GM19328 (cell line): ENCODE measurements at regions not wholly inside any gene's neighbourhood (a gene's known extent, or its start where the extent isn't known, plus 50 kb on each side); places are given as distances from the start of the nearest gene placed in this dataset.
"Not testable (repeated sequence)": the region's sequence is repeated elsewhere in the genome, so short reads cannot be mapped to it uniquely, and the experiment has no call there.

Experiments used
- ATAC-seq: cut with Tn5 transposase; IDR thresholded peaks from one replicate; pipeline ENCODE4 v1.9.1; 2021; ENCODE audit warnings: mild to moderate bottlenecking, moderate library complexity; ENCODE audit not compliant: unreplicated experiment

DNA sequence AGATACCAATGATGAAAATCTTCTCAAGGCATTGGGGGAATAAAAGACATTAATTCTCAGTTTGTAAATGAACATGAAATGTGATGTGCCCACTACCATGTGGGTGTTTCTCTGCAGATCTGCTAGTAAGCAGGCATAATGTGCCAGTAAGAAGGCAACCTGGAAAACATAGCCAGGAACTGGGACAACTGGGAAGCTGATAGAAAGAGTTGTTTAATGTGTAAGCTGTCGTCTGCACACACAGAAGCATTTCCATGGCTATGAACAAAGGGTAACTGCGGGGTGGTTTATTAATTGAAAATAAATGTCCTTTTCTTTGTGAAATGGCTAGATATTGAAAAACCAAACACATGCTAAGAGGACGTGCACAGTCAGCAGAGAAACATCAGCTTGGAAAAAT lies 52.0 kb downstream of the ZC3H11B start:
- no peak for ATAC-seq

DNA sequence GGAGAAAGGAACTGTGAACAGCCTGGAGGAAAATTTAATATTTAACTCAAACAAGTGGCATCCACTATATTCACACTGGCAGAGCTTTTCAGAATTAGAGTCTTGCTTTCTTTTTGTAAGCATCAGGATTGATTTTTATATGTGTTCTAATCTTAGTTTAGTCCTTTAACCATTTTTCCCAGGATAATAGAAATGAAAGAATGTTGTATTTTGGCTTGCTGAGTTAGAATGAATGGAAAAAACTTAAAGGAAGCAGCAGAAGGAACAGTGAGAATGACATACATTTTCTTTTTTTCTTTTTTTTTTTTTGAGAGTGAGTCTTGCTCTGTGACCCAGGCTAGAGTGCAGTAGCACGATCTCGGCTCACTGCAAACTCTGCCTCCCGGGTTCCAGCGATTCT lies 53.0 kb downstream of the ZC3H11B start:
- no peak for ATAC-seq

GRCh38 chr1:219555806-219556205 lies 57.1 kb downstream of the ZC3H11B start:
- ATAC-seq = no peak

GRCh38 chr1:219555031-219555692 lies 57.7 kb downstream of the ZC3H11B start:
- no peak for ATAC-seq

DNA sequence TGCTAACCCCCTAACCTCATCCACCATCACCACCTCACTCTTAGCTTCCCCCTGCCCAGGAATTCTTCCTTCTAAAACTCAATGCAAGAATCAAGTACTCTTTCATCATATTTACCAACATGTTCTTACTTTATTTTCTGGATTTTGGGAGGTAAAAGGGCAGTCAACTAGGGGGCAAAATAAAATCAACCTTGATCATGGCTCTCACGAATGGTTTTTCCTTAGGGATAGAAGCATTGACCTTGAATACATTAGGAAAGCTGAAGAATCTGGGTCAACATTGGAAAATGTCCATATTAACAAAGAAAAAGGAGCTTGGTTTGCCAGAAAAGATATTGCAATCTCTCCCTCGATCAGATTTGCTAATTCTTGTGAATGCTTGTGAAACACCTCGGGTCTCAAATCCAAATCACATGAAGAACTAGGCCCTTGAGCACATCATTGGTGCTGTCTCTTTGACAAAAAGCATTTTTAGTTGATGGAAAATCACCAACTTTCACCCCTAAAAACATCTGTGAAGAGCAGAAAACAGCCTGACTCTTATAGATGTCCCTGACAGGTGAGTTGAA lies 58.9 kb downstream of the ZC3H11B start:
- ATAC-seq = no peak

- ATAC-seq = no peak
Measured at GRCh38 chr1:219550201-219550600, 62.7 kb downstream of the ZC3H11B start.

- no peak for ATAC-seq
Measured at GRCh38 chr1:219549215-219549614, 63.7 kb downstream of the ZC3H11B start.

GRCh38 chr1:219548386-219548785 lies 64.5 kb downstream of the ZC3H11B start:
- no peak for ATAC-seq

DNA sequence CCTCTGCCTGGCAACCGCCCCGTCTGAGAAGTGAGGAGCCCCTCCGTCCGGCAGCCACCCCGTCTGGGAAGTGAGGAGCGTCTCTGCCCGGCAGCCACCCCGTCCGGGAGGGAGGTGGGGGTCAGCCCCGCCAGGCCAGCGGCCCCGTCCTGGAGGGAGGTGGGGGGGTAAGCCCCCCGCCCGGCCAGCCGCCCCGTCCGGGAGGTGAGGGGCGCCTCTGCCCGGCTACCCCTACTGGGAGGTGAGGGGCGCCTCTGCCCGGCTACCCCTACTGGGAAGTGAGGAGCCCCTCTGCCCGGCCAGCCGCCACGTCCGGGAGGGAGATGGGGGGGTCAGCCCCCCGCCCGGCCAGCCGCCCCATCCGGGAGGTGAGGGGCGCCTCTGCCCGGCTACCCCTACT lies 67.1 kb downstream of the ZC3H11B start:
- not testable (repeated sequence) for ATAC-seq

GRCh38 chr1:219544163-219544846 lies 68.6 kb downstream of the ZC3H11B start:
- ATAC-seq = no peak

- ATAC-seq = no peak
Measured at GRCh38 chr1:219542828-219543518, 69.9 kb downstream of the ZC3H11B start.

GRCh38 chr1:219541946-219542345 lies 71.0 kb downstream of the ZC3H11B start:
- ATAC-seq = no peak

DNA sequence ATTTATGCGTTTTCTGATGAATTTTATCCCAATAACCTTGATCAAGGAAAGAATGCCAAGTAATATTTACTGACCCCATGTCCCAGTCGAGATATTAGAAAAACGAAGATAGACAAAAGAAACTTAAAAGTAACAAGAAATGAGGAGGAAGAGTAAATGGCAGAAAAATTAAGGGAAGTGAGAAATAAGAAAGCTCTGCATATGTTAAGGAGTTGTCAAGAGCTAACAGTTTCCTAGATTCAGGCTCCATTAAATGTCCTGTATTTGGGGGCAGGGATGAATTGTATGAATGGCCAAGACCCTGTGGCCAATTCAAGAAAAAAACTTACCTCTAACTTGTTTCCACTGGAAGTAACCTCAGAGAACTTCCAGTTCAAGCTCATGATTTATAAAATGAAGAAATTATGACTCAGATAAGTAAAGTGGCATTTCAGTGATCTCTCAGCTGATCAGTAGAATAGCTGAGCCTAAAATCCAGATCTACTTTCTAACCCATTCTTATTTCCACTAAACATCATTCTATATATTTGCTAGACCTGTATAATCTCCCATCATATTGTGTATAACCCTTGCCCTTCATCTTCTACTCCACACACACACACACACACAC lies 73.2 kb downstream of the ZC3H11B start:
- ATAC-seq = no peak

DNA sequence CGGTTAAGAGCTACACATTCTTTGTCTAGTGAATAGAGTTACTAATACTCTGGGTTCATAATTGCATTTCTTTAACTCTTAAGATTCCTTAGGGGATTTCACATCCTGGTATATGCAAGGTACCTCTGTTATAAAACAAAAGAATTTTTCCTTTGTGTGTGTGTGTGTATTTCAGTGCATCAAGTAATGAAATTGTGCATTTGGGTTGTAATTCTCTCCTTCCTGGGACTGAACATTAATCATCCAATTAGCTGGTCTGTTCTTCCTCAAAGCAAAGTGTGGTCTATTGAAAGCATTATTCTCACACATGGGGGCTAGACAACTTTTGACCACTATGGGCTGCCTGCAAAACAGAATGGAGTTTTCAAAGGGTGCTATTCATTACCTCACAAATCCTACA lies 74.0 kb downstream of the ZC3H11B start:
- no peak for ATAC-seq

- no peak for ATAC-seq
Measured at GRCh38 chr1:219537223-219537631, 75.7 kb downstream of the ZC3H11B start.

- no peak for ATAC-seq
Measured at GRCh38 chr1:219536038-219536437, 76.9 kb downstream of the ZC3H11B start.

DNA sequence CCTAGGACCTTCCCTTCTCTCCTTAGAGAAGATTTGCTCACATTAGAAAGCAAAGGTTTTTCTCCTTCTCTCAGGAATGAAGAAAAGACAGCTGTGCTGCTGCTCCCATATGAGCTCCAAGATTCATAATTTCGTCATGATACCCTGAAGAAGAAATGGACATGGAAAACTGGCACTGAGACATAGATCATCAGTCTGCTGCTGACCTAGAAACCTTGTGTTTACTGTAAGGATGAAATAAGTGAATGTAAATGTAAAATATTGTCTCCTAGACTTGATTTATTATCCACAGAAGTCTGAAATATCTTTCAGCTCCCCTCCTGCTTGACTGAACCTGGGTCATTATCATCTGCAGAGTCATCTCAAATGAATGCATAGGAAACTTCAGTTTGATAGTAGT lies 77.9 kb downstream of the ZC3H11B start:
- ATAC-seq = no peak

DNA sequence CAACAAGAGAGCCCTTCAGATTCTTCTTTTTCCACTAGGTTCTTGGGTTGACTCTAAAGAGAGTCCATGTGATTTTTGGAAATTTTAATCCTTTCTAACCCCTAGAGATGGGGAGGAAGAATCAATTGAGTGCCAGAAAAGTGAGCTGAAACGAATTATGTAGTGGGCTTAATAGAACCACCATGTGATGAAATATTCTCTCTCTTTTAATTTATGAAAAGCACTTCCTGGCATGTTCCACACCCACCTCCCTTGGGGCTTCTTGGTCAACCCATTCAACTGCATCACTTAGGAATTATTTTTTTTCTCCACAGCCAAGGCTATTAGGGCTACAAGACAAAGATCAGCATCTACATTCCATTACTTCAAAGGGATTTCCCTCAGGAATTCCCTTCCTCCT lies 79.6 kb downstream of the ZC3H11B start:
- no peak for ATAC-seq

DNA sequence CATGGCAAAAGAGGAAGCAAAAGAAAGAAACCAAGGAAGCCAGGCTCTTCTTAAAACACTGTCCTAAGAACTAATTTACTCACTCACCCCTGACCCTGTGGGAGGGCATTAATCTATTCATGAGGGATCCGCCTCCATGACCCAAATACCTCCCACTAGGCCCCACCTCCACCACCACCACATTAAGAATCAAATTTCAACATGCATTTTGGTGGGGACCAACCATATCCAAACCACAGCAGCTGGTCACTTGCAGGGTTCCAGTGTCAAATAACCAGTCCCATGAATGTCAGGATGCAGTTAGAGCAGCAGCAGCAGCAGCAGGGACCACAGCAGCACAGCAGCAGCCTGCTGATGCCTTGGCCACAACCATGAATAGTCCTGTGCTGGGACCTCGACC lies 83.8 kb downstream of the ZC3H11B start:
- no peak for ATAC-seq

DNA sequence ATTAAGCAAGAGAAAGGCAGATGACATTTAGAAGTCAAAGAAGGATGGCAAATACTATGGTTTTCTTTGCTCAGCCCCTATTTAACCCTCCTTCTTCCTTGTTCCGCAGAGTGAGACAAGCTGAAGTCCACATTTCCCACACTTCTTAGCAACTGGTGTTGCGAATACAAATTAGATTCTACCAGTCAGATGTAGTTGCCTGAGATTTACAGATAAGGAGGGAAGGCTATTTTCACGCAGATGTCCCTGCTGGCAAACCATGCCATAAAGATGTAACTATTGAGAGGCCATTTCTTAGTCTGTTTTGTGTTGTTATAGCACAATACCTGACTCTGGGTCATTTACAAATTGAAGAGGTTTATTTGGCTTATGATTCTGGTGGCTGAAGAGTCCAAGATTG lies 84.3 kb downstream of the ZC3H11B start:
- no peak for ATAC-seq

DNA sequence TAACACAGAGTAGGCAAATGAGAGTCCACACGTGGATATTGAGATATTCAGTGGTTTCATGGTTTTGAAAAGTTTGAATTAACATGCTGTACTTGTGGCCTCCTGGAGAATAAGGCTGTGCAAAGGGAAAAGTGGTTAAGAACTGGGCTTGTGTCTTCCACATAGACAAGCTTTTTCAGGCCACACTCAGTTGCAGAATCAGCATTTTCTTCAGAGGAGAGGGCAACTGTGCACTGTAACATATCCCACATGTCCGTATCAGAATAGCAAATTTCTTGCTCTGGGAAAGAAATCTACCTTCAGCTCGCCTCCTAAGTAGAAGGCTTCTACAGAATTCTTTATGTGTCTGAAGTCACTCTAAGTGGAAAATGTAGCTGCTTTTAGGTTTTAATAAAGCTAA lies 84.9 kb downstream of the ZC3H11B start:
- no peak for ATAC-seq
